Neural cell (in vitro differentiated cells): ENCODE measurements at regions not wholly inside any gene's neighbourhood (a gene's known extent, or its start where the extent isn't known, plus 50 kb on each side); places are given as distances from the start of the nearest gene placed in this dataset.

Source experiments
- H2AFZ ChIP-seq: fragments of 200-600, 300-800 bp; sonication (generic), shearing (Covaris generic); 2 replicates; pipeline ENCODE4 v1.6.0; 2014; ENCODE audit warnings: low read depth, mild to moderate bottlenecking, antibody characterized with exemption, low read length, moderate library complexity
- H3F3A ChIP-seq: fragments of 200-600 bp; shearing (Covaris generic); 2 replicates; pipeline ENCODE4 v1.6.1; 2016; ENCODE audit warnings: mild to moderate bottlenecking, moderate library complexity, mixed read lengths, antibody characterized with exemption, low read length; ENCODE audit not compliant: insufficient read depth, poor library complexity, severe bottlenecking
- H3K27ac ChIP-seq: fragments of 200-600, 300-800 bp; sonication (generic), shearing (Covaris generic); 2 replicates; pipeline ENCODE4 v1.5.1; 2014; ENCODE audit warnings: mild to moderate bottlenecking, low read length, moderate library complexity
- H3K27me3 ChIP-seq: fragments of 300-800, 200-600 bp; sonication (generic), shearing (Covaris generic); 2 replicates; pipeline ENCODE4 v1.6.0; 2014; ENCODE audit warnings: mild to moderate bottlenecking, low read depth, low read length, moderate library complexity; ENCODE audit not compliant: insufficient read depth
- H3K36me3 ChIP-seq: fragments of 300-800, 200-600 bp; sonication (generic), shearing (Covaris generic); 2 replicates; pipeline ENCODE4 v1.5.1; 2014; ENCODE audit warnings: mild to moderate bottlenecking, antibody characterized with exemption, low read length, moderate library complexity; ENCODE audit not compliant: insufficient read depth
- H3K4me2 ChIP-seq: fragments of 300-800, 200-600 bp; sonication (generic), shearing (Covaris generic); 2 replicates; pipeline ENCODE4 v1.6.0; 2014; ENCODE audit warnings: mild to moderate bottlenecking, low read length
- H3K4me3 ChIP-seq: fragments of 300-800, 200-600 bp; sonication (generic), shearing (Covaris generic); 2 replicates; pipeline ENCODE4 v1.5.1; 2014; ENCODE audit warnings: mild to moderate bottlenecking, low read length, moderate library complexity
- H3K79me2 ChIP-seq: fragments of 200-600 bp; shearing (Covaris generic); replicated peaks from 2 replicates; pipeline ENCODE4 v1.6.0; 2014; ENCODE audit warnings: mild to moderate bottlenecking, low read length, moderate library complexity; ENCODE audit not compliant: insufficient read depth
- H3K9ac ChIP-seq: fragments of 300-800, 200-600 bp; sonication (generic), shearing (Covaris generic); 2 replicates; pipeline ENCODE4 v1.6.1; 2016; ENCODE audit warnings: mild to moderate bottlenecking, low read length, mixed read lengths
- H3K9me2 ChIP-seq: fragments of 200-600 bp; shearing (Covaris generic); 2 replicates; pipeline ENCODE4 v1.6.1; 2016; ENCODE audit warnings: mild to moderate bottlenecking, low read length, mixed read lengths; ENCODE audit not compliant: insufficient read depth
- H3K9me3 ChIP-seq: fragments of 200-600, 300-800 bp; sonication (generic), shearing (Covaris generic); 2 replicates; pipeline ENCODE4 v1.6.1; 2016; ENCODE audit warnings: mild to moderate bottlenecking, mixed run types, low read length, moderate library complexity, mixed read lengths
- H4K20me1 ChIP-seq: fragments of 200-600 bp; shearing (Covaris generic); 2 replicates; pipeline ENCODE4 v1.6.1; 2016; ENCODE audit warnings: mild to moderate bottlenecking, mixed run types; ENCODE audit not compliant: insufficient read depth
- EP300 ChIP-seq: fragments of 450-650 bp; conservative IDR thresholded peaks from 2 replicates; pipeline ENCODE4 v1.6.1; 2014; ENCODE audit warnings: antibody characterized with exemption, mild to moderate bottlenecking, moderate library complexity; ENCODE audit not compliant: poor library complexity, severe bottlenecking
- EZH2 ChIP-seq: fragments of 200-600, 300-800 bp; shearing (Covaris generic), sonication (generic); IDR thresholded peaks from 2 replicates; pipeline ENCODE4 v1.6.1; 2014; ENCODE audit warnings: antibody characterized with exemption, low read length, borderline replicate concordance, mild to moderate bottlenecking; ENCODE audit not compliant: insufficient read depth, poor library complexity, severe bottlenecking
- MXI1 ChIP-seq: fragments of 450-650 bp; conservative IDR thresholded peaks from 2 replicates; pipeline ENCODE4 v1.6.1; 2014; ENCODE audit warnings: antibody characterized with exemption, mild to moderate bottlenecking; ENCODE audit not compliant: poor library complexity, severe bottlenecking
- POLR2AphosphoS5 ChIP-seq: IDR thresholded peaks from 2 replicates; pipeline ENCODE4 v1.6.1; 2012
- RAD21 ChIP-seq: fragments of 450-650 bp; conservative IDR thresholded peaks from 2 replicates; pipeline ENCODE4 v1.6.1; 2014; ENCODE audit warnings: antibody characterized with exemption, mild to moderate bottlenecking, moderate library complexity
- REST ChIP-seq: IDR thresholded peaks from 2 replicates; pipeline ENCODE4 v1.6.1; 2012; ENCODE audit warnings: borderline replicate concordance
- SMC3 ChIP-seq: fragments of 450-650 bp; conservative IDR thresholded peaks from 2 replicates; pipeline ENCODE4 v1.6.1; 2014; ENCODE audit warnings: antibody characterized with exemption, mild to moderate bottlenecking, moderate library complexity; ENCODE audit not compliant: poor library complexity
- TAF1 ChIP-seq: IDR thresholded peaks from 2 replicates; pipeline ENCODE4 v1.6.1; 2012; ENCODE audit warnings: low read depth
- TF ChIP-seq, protein P1 (sequence below): fragments of 450-650 bp; IDR thresholded peaks from 2 replicates; pipeline ENCODE4 v1.5.1; 2014; ENCODE audit warnings: antibody characterized with exemption, mild to moderate bottlenecking, moderate library complexity; ENCODE audit not compliant: poor library complexity, severe bottlenecking

DNA sequence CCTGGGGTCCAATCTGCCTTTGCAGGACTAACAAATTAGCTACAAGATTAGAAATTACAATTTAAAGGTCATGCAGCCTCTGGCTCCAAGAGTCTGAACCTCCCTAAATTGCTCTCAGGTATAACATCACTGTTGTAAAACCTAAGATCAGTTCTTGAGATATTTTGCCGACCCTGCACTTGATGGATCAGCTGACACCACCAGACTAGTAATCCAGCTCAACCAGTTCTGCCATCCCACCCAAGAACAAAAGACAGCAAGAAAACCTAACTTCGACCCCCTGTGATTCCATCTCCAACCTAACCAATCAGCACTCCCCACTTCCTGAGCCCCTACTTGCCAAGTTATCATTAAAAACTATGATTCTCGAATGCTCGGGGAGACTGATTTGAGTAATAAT lies 323.0 kb upstream of the BOD1L1 start:
- no peaks in the 10 kb centered on the region for H4K20me1 ChIP-seq
- H2AFZ ChIP-seq, result no peak overlapping the region
- H3K27ac ChIP-seq, result no peak overlapping the region
- H3K9me2 ChIP-seq, result no peaks in the 10 kb centered on the region
- no peaks in the 10 kb centered on the region for H3K9me3 ChIP-seq
- no peaks in the 10 kb centered on the region for H3K79me2 ChIP-seq
- H3K4me3 ChIP-seq, result no peak overlapping the region
- no peaks in the 10 kb centered on the region for H3K27me3 ChIP-seq
- H3K36me3 ChIP-seq, result no peaks in the 10 kb centered on the region
- no peak overlapping the region for H3K9ac ChIP-seq
- no peak for TF ChIP-seq SMC3
- no peak for TF ChIP-seq TAF1
- no peak for TF ChIP-seq REST
- TF ChIP-seq MXI1, result no peak
- no peak for TF ChIP-seq EZH2
- no peak for TF ChIP-seq POLR2AphosphoS5
- TF ChIP-seq, protein P1, sequence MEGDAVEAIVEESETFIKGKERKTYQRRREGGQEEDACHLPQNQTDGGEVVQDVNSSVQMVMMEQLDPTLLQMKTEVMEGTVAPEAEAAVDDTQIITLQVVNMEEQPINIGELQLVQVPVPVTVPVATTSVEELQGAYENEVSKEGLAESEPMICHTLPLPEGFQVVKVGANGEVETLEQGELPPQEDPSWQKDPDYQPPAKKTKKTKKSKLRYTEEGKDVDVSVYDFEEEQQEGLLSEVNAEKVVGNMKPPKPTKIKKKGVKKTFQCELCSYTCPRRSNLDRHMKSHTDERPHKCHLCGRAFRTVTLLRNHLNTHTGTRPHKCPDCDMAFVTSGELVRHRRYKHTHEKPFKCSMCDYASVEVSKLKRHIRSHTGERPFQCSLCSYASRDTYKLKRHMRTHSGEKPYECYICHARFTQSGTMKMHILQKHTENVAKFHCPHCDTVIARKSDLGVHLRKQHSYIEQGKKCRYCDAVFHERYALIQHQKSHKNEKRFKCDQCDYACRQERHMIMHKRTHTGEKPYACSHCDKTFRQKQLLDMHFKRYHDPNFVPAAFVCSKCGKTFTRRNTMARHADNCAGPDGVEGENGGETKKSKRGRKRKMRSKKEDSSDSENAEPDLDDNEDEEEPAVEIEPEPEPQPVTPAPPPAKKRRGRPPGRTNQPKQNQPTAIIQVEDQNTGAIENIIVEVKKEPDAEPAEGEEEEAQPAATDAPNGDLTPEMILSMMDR, result no peak
- no peak for TF ChIP-seq EP300
- TF ChIP-seq RAD21, result no peak
- H3F3A ChIP-seq, result no peaks in the 10 kb centered on the region
- no peak overlapping the region for H3K4me2 ChIP-seq

GRCh38 chr4:13953083-13953482 lies 325.6 kb upstream of the BOD1L1 start:
- H3K27ac ChIP-seq, result no peak overlapping the region
- no peak overlapping the region for H3K4me2 ChIP-seq
- no peak overlapping the region for H3K4me3 ChIP-seq
- no peaks in the 10 kb centered on the region for H3K9me2 ChIP-seq
- TF ChIP-seq, protein P1, result no peak
- no peak for TF ChIP-seq REST
- TF ChIP-seq RAD21, result no peak
- no peak for TF ChIP-seq MXI1
- TF ChIP-seq POLR2AphosphoS5, result no peak
- no peak for TF ChIP-seq EZH2
- no peak for TF ChIP-seq SMC3
- TF ChIP-seq TAF1, result no peak
- no peak for TF ChIP-seq EP300
- no peak overlapping the region for H3K9ac ChIP-seq
- no peak overlapping the region for H2AFZ ChIP-seq
- no peaks in the 10 kb centered on the region for H3K27me3 ChIP-seq
- H4K20me1 ChIP-seq, result no peaks in the 10 kb centered on the region
- no peaks in the 10 kb centered on the region for H3K79me2 ChIP-seq
- no peaks in the 10 kb centered on the region for H3F3A ChIP-seq
- H3K36me3 ChIP-seq, result no peaks in the 10 kb centered on the region
- no peaks in the 10 kb centered on the region for H3K9me3 ChIP-seq
